ENCODE measurements at regions not wholly inside any gene's neighbourhood (a gene's known extent, or its start where the extent isn't known, plus 50 kb on each side); places are given as distances from the start of the nearest gene placed in this dataset.

DNA sequence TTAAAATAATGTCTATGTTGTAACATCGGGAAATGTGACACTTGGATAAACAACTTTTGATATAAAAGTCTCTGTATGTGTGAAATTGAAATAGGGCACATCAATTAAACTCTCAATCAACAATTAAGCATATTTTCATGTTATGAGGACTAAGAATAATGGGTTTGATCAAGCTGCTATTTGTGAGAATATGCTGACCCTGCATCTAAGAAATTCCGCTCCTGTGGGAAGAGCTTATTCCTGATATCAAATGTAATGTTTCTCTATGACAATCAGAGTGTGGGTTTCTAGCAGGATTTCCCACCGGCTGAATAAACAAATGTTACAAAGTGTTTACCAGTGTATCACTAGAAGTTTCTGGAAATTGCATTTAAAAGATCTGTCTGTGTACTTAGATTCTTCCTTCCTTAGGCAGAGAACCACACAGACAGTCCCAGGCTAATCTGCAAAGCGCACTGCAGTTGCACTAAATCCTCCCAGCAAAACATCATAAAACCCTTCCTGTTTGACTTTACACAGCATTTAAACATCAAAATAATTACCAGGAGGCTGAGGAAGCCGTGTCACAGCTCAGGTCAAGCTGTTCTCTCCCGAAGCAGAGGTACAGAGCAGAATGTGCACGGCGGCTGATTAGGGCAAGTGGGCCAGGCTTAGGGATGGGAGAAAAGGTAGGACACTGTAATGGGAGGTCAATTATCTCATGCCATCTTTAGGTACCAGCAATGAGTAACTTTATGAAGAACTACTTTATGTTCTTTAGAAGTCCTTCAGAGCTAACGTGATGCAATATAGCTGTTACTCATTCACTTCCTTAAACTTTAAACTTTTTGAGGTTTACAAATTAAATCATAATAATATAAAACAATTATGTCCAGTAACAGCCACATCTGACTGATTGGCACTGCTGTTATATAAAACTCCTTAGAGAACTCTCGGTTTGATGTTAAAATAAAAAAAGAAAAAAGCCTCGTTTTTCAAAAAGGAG, 109.1 kb upstream of the CTTNBP2 start:
- H3K9me3 ChIP-seq (ENCODE audit: control insufficient read depth, low read length) = no peaks in the 10 kb centered on the region
- 92 to 96% methylated on average over 9 to 10 of the region's 11 CpGs for WGBS, 2 experiments (ENCODE audit: insufficient coverage in 1 of 2, insufficient read length in 1 of 2)
- no peaks in the 10 kb centered on the region for H3K4me1 Mint-ChIP-seq
- TF ChIP-seq, protein P1, sequence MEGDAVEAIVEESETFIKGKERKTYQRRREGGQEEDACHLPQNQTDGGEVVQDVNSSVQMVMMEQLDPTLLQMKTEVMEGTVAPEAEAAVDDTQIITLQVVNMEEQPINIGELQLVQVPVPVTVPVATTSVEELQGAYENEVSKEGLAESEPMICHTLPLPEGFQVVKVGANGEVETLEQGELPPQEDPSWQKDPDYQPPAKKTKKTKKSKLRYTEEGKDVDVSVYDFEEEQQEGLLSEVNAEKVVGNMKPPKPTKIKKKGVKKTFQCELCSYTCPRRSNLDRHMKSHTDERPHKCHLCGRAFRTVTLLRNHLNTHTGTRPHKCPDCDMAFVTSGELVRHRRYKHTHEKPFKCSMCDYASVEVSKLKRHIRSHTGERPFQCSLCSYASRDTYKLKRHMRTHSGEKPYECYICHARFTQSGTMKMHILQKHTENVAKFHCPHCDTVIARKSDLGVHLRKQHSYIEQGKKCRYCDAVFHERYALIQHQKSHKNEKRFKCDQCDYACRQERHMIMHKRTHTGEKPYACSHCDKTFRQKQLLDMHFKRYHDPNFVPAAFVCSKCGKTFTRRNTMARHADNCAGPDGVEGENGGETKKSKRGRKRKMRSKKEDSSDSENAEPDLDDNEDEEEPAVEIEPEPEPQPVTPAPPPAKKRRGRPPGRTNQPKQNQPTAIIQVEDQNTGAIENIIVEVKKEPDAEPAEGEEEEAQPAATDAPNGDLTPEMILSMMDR (conservative IDR thresholded peaks at IDR 0.05) = no peak
- H3K36me3 Mint-ChIP-seq (ENCODE audit: low read depth) = no peaks in the 10 kb centered on the region
- DNase-seq = no peak
- no peaks in the 10 kb centered on the region for H3K27me3 Mint-ChIP-seq (ENCODE audit: insufficient read depth)
- no peak overlapping the region for H3K27ac ChIP-seq (ENCODE audit: low read depth, low read length)
- no peak overlapping the region for H3K27ac Mint-ChIP-seq
- no peaks in the 10 kb centered on the region for H3K9me3 Mint-ChIP-seq
- no peaks in the 10 kb centered on the region for H3K36me3 ChIP-seq (ENCODE audit: control insufficient read depth, insufficient read depth, low read length)
- no peaks in the 10 kb centered on the region for H3K27me3 ChIP-seq (ENCODE audit: control insufficient read depth, insufficient read depth, low read length, poor library complexity, severe bottlenecking)
- H3K4me1 ChIP-seq (ENCODE audit: control insufficient read depth, insufficient read depth, low read length) = no peaks in the 10 kb centered on the region
- no peak overlapping the region for H3K4me3 Mint-ChIP-seq
- no peak overlapping the region for H3K4me3 ChIP-seq (ENCODE audit: low read length)
- no peak overlapping the region for H3K9ac ChIP-seq (ENCODE audit: extremely low read depth, low read length, poor library complexity, severe bottlenecking)

DNA sequence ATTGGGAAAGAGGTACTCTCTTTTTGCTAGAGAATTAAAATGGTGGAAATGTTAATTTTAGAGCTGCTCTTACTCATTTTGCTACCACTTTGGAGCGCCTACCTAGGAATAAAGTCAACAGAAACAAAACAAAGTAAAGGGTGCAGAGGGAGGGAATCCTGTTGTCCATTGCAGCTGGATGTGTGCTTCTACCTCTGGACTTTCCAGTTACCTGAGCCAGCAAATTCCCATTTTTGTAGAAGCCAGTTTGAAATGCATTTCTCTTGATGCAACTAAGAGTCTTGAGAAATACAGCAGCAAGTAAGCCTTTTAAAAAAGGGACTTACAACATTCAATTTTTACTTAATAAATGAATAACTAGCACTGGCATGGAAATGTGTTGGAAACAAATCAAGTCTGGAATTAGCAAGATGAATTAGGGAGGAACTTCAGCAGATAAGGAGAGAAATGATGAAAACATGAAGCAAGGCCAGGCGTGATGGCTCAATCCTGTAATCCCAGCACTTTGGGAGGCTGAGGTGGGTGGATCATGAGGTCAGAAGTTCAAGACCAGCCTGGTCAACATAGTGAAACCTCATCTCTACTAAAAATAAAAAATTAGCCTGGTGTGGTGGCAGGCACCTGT, 113.5 kb upstream of the CTTNBP2 start:
- Mint-ChIP-seq H3K4me1 (no peaks in the 10 kb centered on the region), H3K4me3 (no peak overlapping the region), H3K27ac (no peak overlapping the region), H3K9me3 (no peaks in the 10 kb centered on the region), H3K36me3 (ENCODE audit: low read depth) (no peaks in the 10 kb centered on the region), H3K27me3 (ENCODE audit: insufficient read depth) (no peaks in the 10 kb centered on the region)
- DNase-seq = no peak
- no peaks in the 10 kb centered on the region for H3K4me1 ChIP-seq (ENCODE audit: control insufficient read depth, insufficient read depth, low read length)
- H3K36me3 ChIP-seq (ENCODE audit: control insufficient read depth, insufficient read depth, low read length) = no peaks in the 10 kb centered on the region
- no peak overlapping the region for H3K27ac ChIP-seq (ENCODE audit: low read depth, low read length)
- H3K9ac ChIP-seq (ENCODE audit: extremely low read depth, low read length, poor library complexity, severe bottlenecking) = no peak overlapping the region
- H3K4me3 ChIP-seq (ENCODE audit: low read length) = no peak overlapping the region
- H3K27me3 ChIP-seq (ENCODE audit: control insufficient read depth, insufficient read depth, low read length, poor library complexity, severe bottlenecking) = no peaks in the 10 kb centered on the region
- H3K9me3 ChIP-seq (ENCODE audit: control insufficient read depth, low read length) = no peaks in the 10 kb centered on the region
- WGBS, 2 experiments (ENCODE audit: insufficient coverage in 1 of 2, insufficient read length in 1 of 2) = 93 to 95% methylated on average over 2 of the region's 2 CpGs
- TF ChIP-seq, protein P1 (conservative IDR thresholded peaks at IDR 0.05) = no peak

DNA sequence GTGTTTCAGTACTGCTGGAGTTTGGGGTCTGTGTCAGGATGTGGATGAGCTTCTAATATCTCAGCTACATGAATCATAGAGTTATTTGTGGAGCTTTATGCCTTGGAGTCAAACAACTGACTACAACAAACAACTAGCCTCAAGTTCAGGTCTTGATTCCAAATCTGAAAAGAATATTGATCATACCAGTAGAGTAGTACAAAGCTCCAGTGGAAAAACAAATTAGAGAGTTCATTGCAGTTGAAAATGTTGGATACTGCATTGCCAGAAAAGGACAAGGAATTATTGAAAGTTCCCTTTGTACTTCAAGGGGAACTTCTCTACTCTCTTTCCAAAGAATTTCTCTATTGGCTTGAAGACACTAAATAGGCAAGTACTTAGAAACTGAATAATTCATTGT, 117.6 kb upstream of the CTTNBP2 start:
- H3K27me3 Mint-ChIP-seq (ENCODE audit: insufficient read depth) = no peaks in the 10 kb centered on the region
- H3K9ac ChIP-seq (ENCODE audit: extremely low read depth, low read length, poor library complexity, severe bottlenecking) = no peak overlapping the region
- no peaks in the 10 kb centered on the region for H3K36me3 ChIP-seq (ENCODE audit: control insufficient read depth, insufficient read depth, low read length)
- TF ChIP-seq, protein P1 (conservative IDR thresholded peaks at IDR 0.05) = no peak
- H3K27ac Mint-ChIP-seq = no peak overlapping the region
- no peak for DNase-seq
- H3K4me3 ChIP-seq (ENCODE audit: low read length) = no peak overlapping the region
- H3K36me3 Mint-ChIP-seq (ENCODE audit: low read depth) = no peaks in the 10 kb centered on the region
- no peaks in the 10 kb centered on the region for H3K27me3 ChIP-seq (ENCODE audit: control insufficient read depth, insufficient read depth, low read length, poor library complexity, severe bottlenecking)
- no peak overlapping the region for H3K4me3 Mint-ChIP-seq
- no peaks in the 10 kb centered on the region for H3K4me1 ChIP-seq (ENCODE audit: control insufficient read depth, insufficient read depth, low read length)
- H3K4me1 Mint-ChIP-seq = peaks cover 6% of the 10 kb centered on the region
- H3K9me3 Mint-ChIP-seq = peaks cover under 1% of the 10 kb centered on the region
- no peaks in the 10 kb centered on the region for H3K9me3 ChIP-seq (ENCODE audit: control insufficient read depth, low read length)
- H3K27ac ChIP-seq (ENCODE audit: low read depth, low read length) = no peak overlapping the region
